A549 (cell line): ENCODE measurements at regions not wholly inside any gene's neighbourhood (a gene's known extent, or its start where the extent isn't known, plus 50 kb on each side); places are given as distances from the start of the nearest gene placed in this dataset.
A peak's percentile ranks its signal among the peaks of the same experiment; 100 is the strongest.

Source experiments
- ATAC-seq, 2 experiments: fragments of 200-7000 bp in 1 of 2; fragments of >200 bp in 1 of 2; cut with Nextera tagmentation in 1 of 2; cut with Tn5 transposase in 1 of 2; 3 replicates each; pipeline versions ENCODE4 v1.8.0 to v1.9.1; 2018 to 2020; ENCODE audit warnings: mild to moderate bottlenecking in 1 of 2, moderate library complexity in 1 of 2
- CTCF ChIA-PET: fragments of 300-600 bp; sonication (Branson Sonifier 250); formaldehyde crosslinking; extraction: SDS; loops from one replicate; lab custom pipeline; 2021; ENCODE audit warnings: antibody characterized with exemption, inconsistent platforms; lab: Yijun Ruan, JAX
- POLR2A ChIA-PET: fragments of 350-600 bp; formaldehyde crosslinking; extraction: SDS; loops from one replicate; lab custom pipeline; 2021; ENCODE audit warnings: antibody characterized with exemption, inconsistent platforms; lab: Yijun Ruan, JAX
- DNase-seq, 2 experiments: peaks; one replicate each; pipeline versions ENCODE4 v3.0.0 to v3.0.0-alpha.2; 2011 to 2016; ENCODE audit warnings: low read depth in 1 of 2, low spot score in 1 of 2
- FAIRE-seq: peaks from 2 replicates; lab custom pipeline; 2011; peaks lifted over from hg19 to GRCh38; lab: Jason Lieb, UNC
- H3K27ac ChIP-seq, 2 experiments: fragments of >200 bp; sonication (Bioruptor Twin); formaldehyde crosslinking; 3 replicates each; pipeline ENCODE4 v1.5.1; 2016 to 2017
- H3K4me1 ChIP-seq: fragments of >200 bp; sonication (Bioruptor Twin); formaldehyde crosslinking; 3 replicates; pipeline ENCODE4 v1.6.1; 2016
- H3K4me2 ChIP-seq: fragments of >200 bp; sonication (Bioruptor Twin); formaldehyde crosslinking; 3 replicates; pipeline ENCODE4 v1.6.1; 2016
- H3K4me3 ChIP-seq: fragments of >200 bp; sonication (Bioruptor Twin); formaldehyde crosslinking; 3 replicates; pipeline ENCODE4 v1.5.1; 2016
- H3K9me3 ChIP-seq: fragments of >200 bp; sonication (Bioruptor Twin); formaldehyde crosslinking; 3 replicates; pipeline ENCODE4 v1.6.1; 2016
- ATOH8 ChIP-seq: fragments of 250-450 bp; sonication (Bioruptor Pico); IDR thresholded peaks from 2 replicates; pipeline ENCODE4 v1.5.0; 2020; ENCODE audit warnings: low read depth, mild to moderate bottlenecking, moderate library complexity
- BHLHE40 ChIP-seq: IDR thresholded peaks from 2 replicates; pipeline ENCODE4 v1.6.1; 2012; ENCODE audit warnings: low read depth, low read length, inconsistent platforms
- CBX2 ChIP-seq: fragments of 200-600 bp; sonication (generic); IDR thresholded peaks from 2 replicates; pipeline ENCODE4 v1.6.1; 2016; ENCODE audit warnings: low read depth, mild to moderate bottlenecking, borderline replicate concordance
- CBX8 ChIP-seq: fragments of 200-600 bp; sonication (generic); IDR thresholded peaks from 2 replicates; pipeline ENCODE4 v1.6.1; 2016
- CEBPB ChIP-seq, 2 experiments: fragments of >200 bp in 1 of 2; sonication (Bioruptor Twin) in 1 of 2; formaldehyde crosslinking in 1 of 2; IDR thresholded peaks; 2 replicates each; pipeline ENCODE4 v1.6.1; 2012 to 2016
- CHD2 ChIP-seq: fragments of 150-350 bp; IDR thresholded peaks from 2 replicates; pipeline ENCODE4 v1.6.1; 2014; ENCODE audit warnings: low read length; ENCODE audit not compliant: partially characterized antibody
- CHD4 ChIP-seq: fragments of 200-600 bp; sonication (generic); IDR thresholded peaks from 2 replicates; pipeline ENCODE4 v1.6.1; 2016; ENCODE audit warnings: antibody characterized with exemption, mild to moderate bottlenecking, borderline replicate concordance
- E2F6 ChIP-seq: IDR thresholded peaks from 2 replicates; pipeline ENCODE4 v1.6.1; 2012; ENCODE audit warnings: low read depth, borderline replicate concordance
- FOSL2 ChIP-seq, 2 experiments: fragments of 450-650 bp in 1 of 2; fragments of >200 bp in 1 of 2; sonication (Bioruptor Twin) in 1 of 2; formaldehyde crosslinking; IDR thresholded peaks; 2 replicates each; pipeline versions ENCODE4 v1.5.0 to v1.6.1; 2016 to 2020; ENCODE audit warnings: mild to moderate bottlenecking in 1 of 2, moderate library complexity in 1 of 2
- FOXS1 ChIP-seq: fragments of 250-450 bp; sonication (Bioruptor Pico); IDR thresholded peaks from 2 replicates; pipeline ENCODE4 v1.5.0; 2020; ENCODE audit warnings: mild to moderate bottlenecking, moderate library complexity
- HES2 ChIP-seq: fragments of >200 bp; sonication (Bioruptor Twin); formaldehyde crosslinking; IDR thresholded peaks from 2 replicates; pipeline ENCODE4 v1.6.1; 2016
- HEYL ChIP-seq: fragments of 250-450 bp; sonication (Bioruptor Pico); IDR thresholded peaks from 2 replicates; pipeline ENCODE4 v1.8.0; 2021; ENCODE audit warnings: mild to moderate bottlenecking, moderate library complexity
- HOXA7 ChIP-seq: fragments of 250-450 bp; sonication (Bioruptor Pico); IDR thresholded peaks from 2 replicates; pipeline ENCODE4 v1.5.0; 2020; ENCODE audit warnings: mild to moderate bottlenecking, moderate library complexity
- HOXB13 ChIP-seq: fragments of 250-450 bp; sonication (Bioruptor Pico); IDR thresholded peaks from 2 replicates; pipeline ENCODE4 v1.5.0; 2020; ENCODE audit warnings: low read depth, mild to moderate bottlenecking, moderate library complexity
- JUN ChIP-seq, 2 experiments: fragments of >200 bp; sonication (Bioruptor Twin); formaldehyde crosslinking; IDR thresholded peaks; 2 replicates in 1 of 2; 3 replicates in 1 of 2; pipeline ENCODE4 v1.6.1; 2016 to 2017
- KDM1A ChIP-seq: fragments of 200-600 bp; sonication (generic); IDR thresholded peaks from 2 replicates; pipeline ENCODE4 v1.6.1; 2016; ENCODE audit warnings: low read depth, mild to moderate bottlenecking
- KDM5A ChIP-seq: fragments of 200-600 bp; sonication (generic); IDR thresholded peaks from 2 replicates; pipeline ENCODE4 v1.6.1; 2016; ENCODE audit warnings: antibody characterized with exemption, mild to moderate bottlenecking
- MAFK ChIP-seq: fragments of 450-650 bp; IDR thresholded peaks from 2 replicates; pipeline ENCODE4 v1.6.1; 2014; ENCODE audit not compliant: partially characterized antibody
- MAX ChIP-seq: IDR thresholded peaks from 2 replicates; pipeline ENCODE4 v1.6.1; 2012
- MAZ ChIP-seq: fragments of 150-350 bp; IDR thresholded peaks from 2 replicates; pipeline ENCODE4 v1.6.1; 2014; ENCODE audit warnings: antibody characterized with exemption, low read depth, low read length, borderline replicate concordance
- MYC ChIP-seq: IDR thresholded peaks from 2 replicates; pipeline ENCODE4 v1.6.1; 2012; ENCODE audit warnings: mild to moderate bottlenecking, inconsistent platforms, low read length, improper control_type of control experiment, borderline replicate concordance
- NPAS2 ChIP-seq: fragments of 250-450 bp; sonication (Bioruptor Pico); IDR thresholded peaks from 2 replicates; pipeline ENCODE4 v1.8.0; 2022; ENCODE audit warnings: mild to moderate bottlenecking, moderate library complexity, borderline replicate concordance
- POLR2A ChIP-seq: IDR thresholded peaks from 2 replicates; pipeline ENCODE4 v1.6.1; 2012; ENCODE audit warnings: mild to moderate bottlenecking, low read length
- RCOR1 ChIP-seq: fragments of 150-350 bp; IDR thresholded peaks from 2 replicates; pipeline ENCODE4 v1.6.1; 2014; ENCODE audit warnings: antibody characterized with exemption, low read length, low read depth
- REST ChIP-seq: fragments of 200-600 bp; sonication (generic); IDR thresholded peaks from 2 replicates; pipeline ENCODE4 v1.6.1; 2016; ENCODE audit warnings: antibody characterized with exemption, mild to moderate bottlenecking, moderate library complexity
- RNF2 ChIP-seq: fragments of 200-600 bp; sonication (generic); IDR thresholded peaks from 2 replicates; pipeline ENCODE4 v1.6.1; 2016; ENCODE audit warnings: low read depth, mild to moderate bottlenecking, antibody characterized with exemption, moderate library complexity, borderline replicate concordance
- SREBF2 ChIP-seq: fragments of 450-650 bp; IDR thresholded peaks from 2 replicates; pipeline ENCODE4 v1.6.1; 2014; ENCODE audit warnings: mild to moderate bottlenecking, moderate library complexity
- ZC3H11A ChIP-seq: fragments of 450-650 bp; IDR thresholded peaks from 2 replicates; pipeline ENCODE4 v1.6.1; 2014; ENCODE audit warnings: antibody characterized with exemption, mild to moderate bottlenecking
- ZNF302 ChIP-seq: fragments of 250-450 bp; sonication (Bioruptor Pico); IDR thresholded peaks from 2 replicates; pipeline ENCODE4 v1.9.0; 2021; ENCODE audit warnings: inconsistent platforms, mild to moderate bottlenecking, moderate library complexity
- ZSCAN20 ChIP-seq: fragments of 250-450 bp; sonication (Bioruptor Pico); IDR thresholded peaks from 2 replicates; pipeline ENCODE4 v1.8.0; 2022; ENCODE audit warnings: mild to moderate bottlenecking, moderate library complexity
- WGBS: methylation state at CpG from one replicate; pipeline ENCODE4 v1.1.6; 2017; ENCODE audit errors: missing lambda C conversion rate; 5-methylcytosine and 5-hydroxymethylcytosine counted together

GRCh38 chr12:91978143-91978542 lies 167.5 kb downstream of the BTG1 start:
- ATAC-seq: no peak; a peak in 1 of 6 replicates
- H3K4me2 ChIP-seq: no peak overlapping the region
- WGBS: 69% methylated on average over 2 of the region's 2 CpGs
- no peak for TF ChIP-seq SREBF2
- no peak for TF ChIP-seq CBX8
- no peak for TF ChIP-seq POLR2A
- no peak for TF ChIP-seq BHLHE40
- no peak for TF ChIP-seq ZC3H11A
- no peak for TF ChIP-seq MAX
- no peak for TF ChIP-seq FOXS1 (CRISPR knock-in tag)
- TF ChIP-seq RNF2: no peak
- TF ChIP-seq, all 56 proteins: peak for 0
- POLR2A ChIA-PET: no interaction called here
- CTCF ChIA-PET: no interaction called here
- FAIRE-seq (no peak), DNase-seq (peak in 1 of 2 experiments; percentile 9)
- H3K4me3 ChIP-seq: no peak overlapping the region
- no peak overlapping the region for H3K27ac ChIP-seq
- no peaks in the 10 kb centered on the region for H3K9me3 ChIP-seq
- H3K4me1 ChIP-seq: no peaks in the 10 kb centered on the region

- Histone ChIP-seq H3K4me2 (no peak overlapping the region), H3K4me3 (no peak overlapping the region), H3K4me1 (no peaks in the 10 kb centered on the region), H3K27ac (no peak overlapping the region), H3K9me3 (no peaks in the 10 kb centered on the region)
- no peak for DNase-seq
- FAIRE-seq: no peak
- WGBS: 88% methylated on average over 6 of the region's 6 CpGs
- ChIA-PET POLR2A (no interaction called here), CTCF (no interaction called here)
- no peak for ATAC-seq
- TF ChIP-seq HEYL (CRISPR knock-in tag): no peak
- TF ChIP-seq KDM5A: no peak
- TF ChIP-seq JUN (IDR thresholded peaks at IDR 0.05): no peak
- no peak for TF ChIP-seq CBX2
- TF ChIP-seq CHD4: no peak
- TF ChIP-seq RNF2: no peak
- no peak for TF ChIP-seq ATOH8 (CRISPR knock-in tag)
- no peak for TF ChIP-seq HES2
- no peak for TF ChIP-seq MAFK
- TF ChIP-seq CEBPB (IDR thresholded peaks at IDR 0.05): no peak
- no peak for TF ChIP-seq ZSCAN20 (CRISPR knock-in tag)
Observed at GRCh38 chr12:91975891-91976290, 169.8 kb downstream of the BTG1 start.

GRCh38 chr12:91974541-91975085 lies 171.0 kb downstream of the BTG1 start:
- 90% methylated on average over 3 of the region's 3 CpGs for WGBS
- TF ChIP-seq CHD4: no peak
- TF ChIP-seq HOXB13: no peak
- no peak for TF ChIP-seq ZNF302 (CRISPR knock-in tag)
- no peak for TF ChIP-seq KDM1A
- TF ChIP-seq NPAS2: no peak
- no peak for TF ChIP-seq CBX2
- no peak for TF ChIP-seq FOSL2 (IDR thresholded peaks at IDR 0.05)
- no peak for TF ChIP-seq FOSL2 (CRISPR knock-in tag; IDR thresholded peaks at IDR 0.05)
- TF ChIP-seq REST: no peak
- TF ChIP-seq MYC: no peak
- TF ChIP-seq HOXA7: no peak
- TF ChIP-seq MAZ: no peak
- no peak for TF ChIP-seq CEBPB (IDR thresholded peaks at IDR 0.05)
- no peak for TF ChIP-seq E2F6
- no peak for TF ChIP-seq RCOR1
- no peak for TF ChIP-seq HES2
- TF ChIP-seq BHLHE40: no peak
- no peak for TF ChIP-seq CHD2
- no peak overlapping the region for H3K4me3 ChIP-seq
- no peak overlapping the region for H3K27ac ChIP-seq
- ChIA-PET POLR2A (no interaction called here), CTCF (interaction anchor here (1.3 kb wide), 1 partner anchor 11 kb away, joined by 3 read pairs; no protein-coding TSS in a partner anchor)
- DNase-seq (no peak), ATAC-seq (no peak), FAIRE-seq (no peak)
- H3K9me3 ChIP-seq: no peaks in the 10 kb centered on the region
- H3K4me1 ChIP-seq: no peaks in the 10 kb centered on the region
- H3K4me2 ChIP-seq: no peak overlapping the region
